HG02763 (cell line): ENCODE measurements at regions not wholly inside any gene's neighbourhood (a gene's known extent, or its start where the extent isn't known, plus 50 kb on each side); places are given as distances from the start of the nearest gene placed in this dataset.

Source experiments
- ATAC-seq: cut with Tn5 transposase; IDR thresholded peaks from one replicate; pipeline ENCODE4 v1.9.1; 2021; ENCODE audit warnings: mild to moderate bottlenecking, moderate library complexity; ENCODE audit not compliant: unreplicated experiment

DNA sequence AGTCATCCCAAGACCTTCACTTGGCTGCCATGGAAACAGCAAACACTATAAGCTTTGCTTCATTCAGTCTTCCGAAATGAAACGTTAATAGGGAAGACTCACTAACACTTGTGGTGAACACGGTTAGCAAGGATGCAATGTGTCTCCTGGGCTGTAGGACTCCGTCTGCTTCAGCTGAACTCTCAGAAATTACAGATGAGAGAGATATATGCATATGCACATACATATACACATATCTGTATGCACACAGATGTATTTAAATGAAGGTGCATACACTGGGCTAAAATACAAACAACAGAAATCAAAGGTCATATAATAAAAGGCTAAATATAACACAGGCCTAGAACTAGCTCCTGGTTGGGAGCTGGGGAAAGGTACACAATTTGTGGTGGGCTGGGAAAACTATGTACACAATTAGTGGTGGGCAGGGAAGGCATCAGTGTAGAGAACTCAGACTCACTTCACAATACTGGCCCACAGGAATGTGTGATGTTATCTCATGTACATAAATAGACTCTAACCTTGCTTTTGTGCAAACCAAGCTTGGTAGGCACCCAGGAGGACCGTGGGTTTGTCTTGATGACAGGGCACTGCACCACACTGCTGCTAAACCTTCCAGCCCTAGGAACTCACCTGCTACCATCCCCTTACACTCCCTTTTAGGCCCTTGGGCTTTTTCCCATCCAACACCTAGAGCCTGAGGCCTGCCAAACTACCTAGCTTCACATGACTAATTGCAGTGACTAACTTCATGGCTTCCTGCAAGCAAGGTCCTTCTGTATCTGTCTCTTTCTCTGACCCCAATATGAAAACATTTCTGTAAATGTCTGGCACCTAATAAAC is 873.1 kb downstream of the NSUN3 start:
- ATAC-seq: no peak

DNA sequence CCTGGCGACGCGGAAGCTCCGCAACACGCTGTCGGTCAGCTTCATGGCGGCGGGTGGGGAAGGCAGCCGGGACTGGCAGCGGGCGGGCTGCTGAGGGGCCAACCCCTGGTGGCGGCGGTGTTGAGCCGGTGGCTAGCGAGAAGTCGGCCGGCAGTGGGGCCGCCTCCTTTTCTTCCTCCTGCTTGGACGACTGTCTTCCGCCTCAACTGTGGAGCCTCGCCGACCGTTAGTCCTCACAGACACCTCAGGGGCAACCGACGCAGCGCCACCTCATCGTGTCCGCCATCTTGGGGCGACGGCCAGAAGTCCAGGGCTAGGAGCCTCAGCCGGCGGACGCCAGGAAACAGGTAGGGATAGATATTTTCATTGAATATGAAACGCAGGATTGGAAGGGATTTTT is 875.1 kb downstream of the NSUN3 start:
- no peak for ATAC-seq

DNA sequence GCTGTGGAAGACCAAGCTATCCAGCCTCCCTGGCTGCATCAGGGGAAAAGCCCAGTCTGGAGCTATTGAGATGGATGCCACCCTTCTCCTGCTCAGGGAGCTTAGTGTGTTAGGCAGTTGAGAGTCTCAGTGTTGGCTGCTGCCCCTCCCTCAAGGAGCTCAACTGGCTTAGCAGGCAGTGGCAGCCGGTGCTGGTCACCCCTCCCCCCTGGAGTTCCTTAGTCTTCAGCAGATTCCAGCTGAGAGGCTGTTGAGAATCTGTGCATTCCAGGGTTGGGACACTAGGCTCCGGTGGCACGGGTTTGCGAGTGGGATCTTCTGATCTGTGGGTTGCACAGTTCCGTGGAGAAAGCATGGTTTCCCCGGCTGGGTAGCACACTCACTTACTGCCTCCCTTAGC is 883.8 kb downstream of the NSUN3 start:
- ATAC-seq: no peak

DNA sequence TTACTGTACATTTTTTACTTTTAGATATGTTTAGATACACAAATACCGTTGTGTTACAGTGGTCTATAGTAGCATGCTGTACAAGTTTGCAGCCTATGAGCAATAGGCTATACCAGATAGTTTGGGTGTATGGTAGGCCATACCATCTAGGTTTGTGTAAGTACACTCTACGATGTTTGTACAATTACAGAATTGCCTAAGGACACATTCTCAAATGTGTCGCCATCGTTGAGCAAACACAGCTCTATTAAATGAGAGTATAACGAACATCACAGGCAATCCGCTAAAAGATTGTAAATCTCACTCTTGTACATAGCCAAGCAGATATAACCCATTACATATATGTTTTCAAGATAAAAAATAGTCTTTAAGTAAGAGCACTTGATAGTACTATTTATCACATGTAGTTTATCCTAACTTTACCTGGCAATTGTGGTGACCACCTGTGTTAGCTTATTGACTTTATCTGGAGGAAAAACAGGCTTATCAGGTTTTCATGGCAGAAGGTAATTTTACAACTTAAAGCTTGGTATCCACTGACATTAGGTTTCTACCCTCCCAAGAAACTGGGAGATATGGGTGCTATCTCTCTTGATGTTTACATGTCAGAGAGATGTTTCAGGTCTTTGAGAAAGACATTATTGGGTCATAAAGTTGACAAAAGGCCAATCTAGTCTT is 898.7 kb downstream of the NSUN3 start:
- ATAC-seq: no peak

DNA sequence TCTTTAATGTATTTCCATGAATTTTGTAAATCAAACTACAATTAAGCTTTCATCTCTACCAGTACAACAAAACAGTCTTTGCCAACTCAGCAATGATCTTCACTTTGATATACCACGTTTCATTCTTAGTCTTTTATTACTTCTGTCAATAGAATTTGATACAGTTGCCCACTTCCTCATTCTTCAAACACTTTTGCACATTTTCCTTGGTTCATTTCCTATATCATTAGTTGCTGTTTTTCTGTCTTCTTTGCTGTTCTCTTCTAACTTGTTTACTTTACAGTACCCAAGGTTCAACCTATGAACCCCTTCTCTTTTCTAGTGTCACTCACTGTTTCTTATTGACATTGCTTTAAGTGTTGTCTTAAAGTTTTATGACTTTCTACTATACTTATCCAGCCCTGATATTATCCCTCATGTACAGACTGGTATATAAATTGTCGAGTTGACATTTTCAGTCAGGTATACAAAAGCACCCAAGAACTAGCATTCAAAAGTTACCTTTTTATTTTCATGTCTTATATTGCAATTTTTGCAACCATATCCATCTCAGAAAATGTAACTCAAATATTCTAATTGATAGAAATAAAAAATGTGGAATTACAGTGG is 903.1 kb downstream of the NSUN3 start:
- no peak for ATAC-seq

- no peak for ATAC-seq
Measured at GRCh38 chr3:94967196-94967595, 904.3 kb downstream of the NSUN3 start.

- ATAC-seq: no peak
Measured at GRCh38 chr3:94968519-94968918, 905.7 kb downstream of the NSUN3 start.

- no peak for ATAC-seq
Measured at GRCh38 chr3:94972066-94972465, 909.2 kb downstream of the NSUN3 start.

GRCh38 chr3:94978084-94978483 is 915.2 kb downstream of the NSUN3 start:
- ATAC-seq: no peak

DNA sequence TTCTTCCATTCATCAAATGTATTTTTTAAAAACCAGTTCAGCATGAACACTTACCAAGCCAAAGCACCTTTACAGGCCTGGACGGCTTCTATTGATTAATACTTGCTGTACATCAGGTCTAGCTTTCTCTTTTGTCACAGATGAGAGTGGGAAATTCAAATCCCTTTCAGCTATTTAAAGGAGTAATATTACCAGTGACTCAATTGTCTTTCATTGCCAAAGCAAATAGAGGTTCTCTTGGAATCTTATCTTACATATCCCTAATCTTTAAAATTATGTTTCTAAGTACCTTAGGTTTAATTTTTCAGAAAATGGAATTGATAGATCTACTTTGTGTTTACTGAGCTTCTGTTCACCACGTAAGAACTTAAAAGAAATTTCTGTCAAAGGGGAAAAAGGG is 922.9 kb downstream of the NSUN3 start:
- no peak for ATAC-seq

DNA sequence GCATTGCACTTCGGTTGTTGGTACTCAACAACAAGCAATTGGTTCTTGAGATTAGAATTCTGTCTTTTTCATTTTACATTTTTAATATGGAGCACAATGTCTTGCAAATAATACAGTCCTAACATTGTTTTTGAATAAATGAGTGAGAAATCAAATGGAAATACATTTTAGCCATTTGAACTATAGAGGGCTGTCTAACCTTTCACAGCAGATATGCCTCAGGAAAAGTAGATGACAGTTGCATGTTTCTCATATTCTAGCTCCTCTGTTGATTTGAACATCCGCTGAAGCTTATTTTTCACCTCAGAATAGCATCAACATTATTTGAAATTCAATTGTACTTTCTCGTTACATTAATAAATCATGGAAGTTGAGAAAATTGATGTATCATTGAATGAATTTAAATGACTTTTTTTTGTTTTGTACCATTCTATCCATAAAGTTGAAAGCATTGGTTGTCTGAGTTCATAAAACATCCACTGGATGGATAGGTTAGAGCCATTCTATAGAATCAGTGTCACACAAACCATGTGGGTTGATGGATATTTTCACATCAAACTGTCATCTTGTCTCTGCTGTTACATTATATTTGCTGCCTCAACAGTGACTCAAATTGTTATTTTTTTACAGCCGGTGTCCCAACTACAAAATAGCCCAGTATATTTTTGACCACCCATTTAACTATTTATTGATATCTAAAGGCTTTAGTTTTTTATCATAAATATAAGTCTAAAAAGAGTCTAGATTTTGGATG is 928.3 kb downstream of the NSUN3 start:
- ATAC-seq: no peak

- no peak for ATAC-seq
Measured at GRCh38 chr3:94996743-94997142, 933.9 kb downstream of the NSUN3 start.

GRCh38 chr3:95002438-95003046 is 939.7 kb downstream of the NSUN3 start:
- no peak for ATAC-seq

GRCh38 chr3:95028688-95029087 is 965.8 kb downstream of the NSUN3 start:
- no peak for ATAC-seq

GRCh38 chr3:95029644-95030043 is 966.8 kb downstream of the NSUN3 start:
- no peak for ATAC-seq

DNA sequence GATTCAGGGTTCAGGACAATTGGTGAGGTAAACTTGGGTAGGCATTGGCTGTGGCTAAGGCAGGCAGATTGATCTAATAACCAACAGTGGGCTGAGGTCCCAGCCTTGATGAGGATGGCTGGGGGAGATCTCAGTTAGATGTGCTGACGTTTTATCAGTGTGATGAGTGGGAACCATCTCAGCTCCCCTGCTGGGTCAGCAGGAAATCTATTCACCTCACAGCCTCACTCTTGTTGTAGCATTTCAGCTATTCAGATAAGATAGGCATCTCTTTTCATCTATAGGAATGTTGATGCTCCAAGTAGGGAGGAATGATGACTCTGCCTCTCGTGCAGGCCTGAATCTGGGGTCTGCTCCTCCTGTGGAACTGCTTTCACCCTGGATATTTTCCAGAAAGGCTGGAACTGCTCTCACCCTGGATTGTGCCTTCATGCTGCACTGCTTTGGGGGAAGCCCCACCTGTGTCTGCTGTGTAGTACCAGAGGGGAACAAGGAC is 973.7 kb downstream of the NSUN3 start:
- ATAC-seq: no peak

- ATAC-seq: no peak
Measured at GRCh38 chr3:95037097-95037496, 974.2 kb downstream of the NSUN3 start.

DNA sequence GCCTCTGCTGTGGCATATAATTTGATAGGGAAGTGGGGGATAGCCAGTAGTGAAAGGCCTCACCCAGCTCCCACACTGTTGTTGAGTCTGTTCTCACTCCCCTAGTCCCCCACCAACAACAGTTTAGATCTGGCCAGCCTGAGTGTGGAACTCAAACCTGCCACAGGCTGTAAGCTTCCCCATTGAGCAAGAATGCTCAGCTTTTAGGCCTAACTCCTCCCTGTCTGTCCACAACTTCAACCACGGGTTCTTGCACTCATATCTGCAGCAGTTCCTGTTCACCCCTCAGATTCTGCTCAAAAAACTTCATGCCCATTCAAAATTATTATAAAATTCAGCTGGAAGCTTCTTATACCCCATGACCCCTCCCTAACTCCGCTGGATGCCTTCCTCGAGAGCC is 975.1 kb downstream of the NSUN3 start:
- no peak for ATAC-seq

GRCh38 chr3:95044101-95044500 is 981.2 kb downstream of the NSUN3 start:
- ATAC-seq: no peak

- no peak for ATAC-seq
Measured at GRCh38 chr3:95048564-95048963, 985.7 kb downstream of the NSUN3 start.

DNA sequence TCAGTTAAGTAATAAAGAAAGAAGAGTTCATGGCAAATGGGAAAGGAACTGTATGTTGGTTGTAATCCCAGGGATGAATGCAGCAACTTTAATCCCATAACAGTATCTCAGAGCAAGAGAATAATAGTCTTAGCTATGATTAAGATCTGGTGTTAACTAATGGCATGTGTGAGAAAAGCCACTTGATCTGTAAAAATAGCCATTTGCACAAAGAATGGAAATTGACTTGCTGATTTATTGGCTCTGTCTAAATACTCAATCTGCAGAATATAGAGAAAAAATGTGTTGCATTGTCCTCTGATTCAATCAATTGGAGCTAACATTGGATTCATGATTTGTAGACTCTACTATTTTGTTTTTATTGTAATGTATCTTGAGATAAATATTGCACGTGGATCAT is 987.0 kb downstream of the NSUN3 start:
- ATAC-seq: no peak
